H54 (cell line): ENCODE measurements at regions not wholly inside any gene's neighbourhood (a gene's known extent, or its start where the extent isn't known, plus 50 kb on each side); places are given as distances from the start of the nearest gene placed in this dataset.
A peak's percentile ranks its signal among the peaks of the same experiment; 100 is the strongest.

Source experiments
- DNase-seq: peaks from one replicate; pipeline ENCODE4 v3.0.0; 2011; ENCODE audit warnings: low spot score, mixed read lengths; ENCODE audit not compliant: insufficient read length
- FAIRE-seq: peaks from 3 replicates; lab custom pipeline; 2011; peaks lifted over from hg19 to GRCh38; lab: Jason Lieb, UNC
- POLR2A ChIP-seq: IDR thresholded peaks from 2 replicates; pipeline ENCODE4 v1.6.1; 2011; ENCODE audit warnings: low read depth, mild to moderate bottlenecking, low read length

DNA sequence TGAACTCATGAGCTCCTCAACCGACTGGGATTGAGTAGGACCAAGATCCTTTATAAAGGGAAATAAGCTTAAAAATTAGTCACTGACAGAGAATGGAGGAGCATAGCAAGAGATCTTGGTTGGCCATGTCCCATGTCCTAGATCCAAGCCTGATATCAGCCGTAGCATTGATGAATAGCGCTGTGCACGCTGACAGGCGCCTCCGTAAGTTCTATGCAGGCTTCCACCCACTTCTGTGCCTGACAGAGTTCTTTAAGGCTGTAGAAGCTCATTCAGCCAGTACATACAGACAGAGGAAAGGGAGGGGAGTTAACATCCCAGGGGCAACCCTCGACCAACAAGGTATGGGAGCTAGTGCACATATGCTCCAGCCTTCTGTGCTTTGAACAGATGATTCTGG is 251.7 kb upstream of the TBC1D5 start:
- DNase-seq = no peak
- FAIRE-seq = no peak
- TF ChIP-seq POLR2A = no peak

DNA sequence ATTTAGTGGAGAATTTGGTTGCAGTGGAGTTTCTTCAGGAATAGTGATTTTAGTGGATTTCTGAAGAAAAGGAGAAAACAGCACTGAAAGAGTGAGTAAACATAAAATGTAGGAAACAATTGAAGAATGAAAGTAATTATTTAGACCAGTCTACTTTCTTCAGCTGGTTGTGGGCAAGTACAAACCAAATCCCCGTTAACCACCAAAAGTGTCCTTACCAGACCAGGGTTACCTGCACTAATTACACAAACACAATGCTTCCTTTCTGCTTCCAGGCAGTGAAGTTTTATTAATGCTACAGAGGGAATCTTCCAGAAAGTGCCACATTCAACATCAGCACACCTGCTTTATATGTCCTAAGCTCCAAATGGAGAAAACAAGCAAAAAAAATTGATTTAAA is 248.0 kb upstream of the TBC1D5 start:
- DNase-seq (no peak), FAIRE-seq (no peak)
- TF ChIP-seq POLR2A = no peak

DNA sequence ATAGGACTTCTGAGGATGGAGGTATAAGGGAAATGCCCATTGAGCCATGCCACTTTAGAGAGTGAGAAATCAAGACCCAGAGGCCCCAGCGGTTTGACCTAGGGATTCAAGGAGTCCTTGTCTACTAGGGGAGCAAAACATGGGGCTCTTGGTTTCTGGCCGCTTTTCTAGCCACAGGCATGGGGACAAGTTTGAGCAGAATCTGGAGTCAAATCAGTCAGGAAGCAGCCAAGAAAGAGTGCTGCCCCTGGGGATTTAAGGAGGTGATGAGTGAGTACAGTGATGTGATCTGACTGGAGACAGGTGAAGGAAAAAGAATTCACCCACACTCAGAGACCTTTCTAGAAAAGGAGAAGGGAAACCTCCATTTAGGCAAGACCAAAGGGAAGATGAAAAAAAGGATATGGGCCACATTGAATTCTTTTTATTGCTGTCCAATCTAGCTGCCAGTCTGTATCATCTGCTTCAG is 244.0 kb upstream of the TBC1D5 start:
- no peak for TF ChIP-seq POLR2A
- no peak for DNase-seq
- no peak for FAIRE-seq

DNA sequence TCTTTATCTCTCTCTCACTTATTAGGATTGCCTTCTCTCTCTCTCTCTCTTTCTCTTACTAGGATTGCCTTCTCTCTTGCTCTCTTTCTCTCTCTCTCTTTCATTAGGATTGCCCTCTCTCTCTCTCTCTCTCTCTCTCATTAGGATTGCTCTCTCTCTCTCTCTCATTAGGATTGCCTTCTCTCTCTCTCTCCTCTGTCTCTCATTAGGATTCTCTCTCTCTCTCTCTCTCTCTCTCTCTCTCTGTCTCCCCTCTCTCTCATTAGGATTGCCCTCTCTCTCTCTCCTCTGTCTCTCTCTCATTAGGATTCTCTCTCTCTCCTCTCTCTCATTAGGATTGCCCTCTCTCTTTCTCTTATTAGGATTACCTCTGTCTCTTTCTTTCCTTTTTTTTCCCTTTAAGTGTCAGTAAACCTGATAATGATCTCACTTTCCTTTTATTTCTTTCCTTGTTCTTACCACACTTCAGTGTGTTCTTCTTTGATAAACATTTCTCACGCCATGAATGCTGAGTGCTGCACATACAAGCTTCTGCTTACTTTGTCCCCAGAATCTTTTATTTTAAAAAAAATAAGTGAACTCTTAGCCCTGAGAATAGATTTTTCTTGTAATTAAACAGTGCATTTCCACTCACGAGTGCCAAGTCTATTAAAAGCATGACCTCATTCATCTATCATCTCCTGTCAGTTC is 243.4 kb upstream of the TBC1D5 start:
- DNase-seq (no peak), FAIRE-seq (no peak)
- no peak for TF ChIP-seq POLR2A

DNA sequence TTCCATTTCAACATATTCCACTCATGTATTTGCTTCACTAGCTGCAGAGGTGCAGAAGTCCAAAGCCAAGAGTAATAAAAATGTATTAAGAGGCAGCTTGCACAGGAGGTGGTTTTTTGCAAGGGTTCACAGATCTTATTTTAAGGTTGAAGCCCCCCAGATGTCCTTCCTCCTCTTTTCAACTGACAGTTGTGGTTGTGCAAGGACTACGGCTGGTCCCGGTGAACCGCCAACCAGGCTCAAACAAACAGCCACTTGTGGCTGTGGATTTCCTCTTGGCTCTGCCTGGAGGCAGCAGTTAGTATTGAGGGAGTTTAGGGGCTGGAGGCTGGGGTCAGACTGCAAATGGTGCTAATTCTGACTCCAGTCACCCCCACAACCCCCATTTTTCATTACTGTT is 240.7 kb upstream of the TBC1D5 start:
- TF ChIP-seq POLR2A = no peak
- FAIRE-seq (no peak), DNase-seq (no peak)

DNA sequence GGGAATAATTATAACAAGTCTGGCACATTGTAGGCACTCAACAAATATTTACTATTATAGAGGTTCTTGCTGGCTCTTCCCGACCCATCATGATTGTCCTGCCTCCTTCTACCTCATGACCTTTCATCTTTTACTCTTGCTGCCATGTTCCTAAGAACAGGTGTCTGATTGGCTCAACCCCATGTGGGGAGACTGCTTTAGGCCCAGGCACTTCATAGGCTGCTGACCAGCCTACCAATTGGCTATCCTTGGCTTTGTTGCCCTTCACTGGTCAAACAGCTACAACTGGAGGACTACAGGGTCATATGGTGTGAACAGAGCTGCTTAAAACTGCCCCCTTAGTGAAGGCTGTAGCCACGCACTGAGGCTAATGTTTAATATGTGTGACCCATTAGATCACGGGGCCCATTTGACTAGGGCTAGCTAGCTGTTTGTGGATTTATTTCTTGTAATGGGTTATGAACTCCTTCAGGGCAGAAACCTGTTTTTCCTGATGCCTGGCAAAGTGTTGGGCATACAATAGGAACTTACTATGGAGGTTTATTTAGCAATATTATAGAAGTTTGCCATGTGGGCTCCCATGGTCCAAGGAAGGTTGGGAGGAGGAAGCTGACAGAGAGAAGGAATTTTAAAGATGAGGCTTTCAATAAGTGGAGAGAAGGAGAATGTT is 239.9 kb upstream of the TBC1D5 start:
- no peak for FAIRE-seq
- no peak for TF ChIP-seq POLR2A
- DNase-seq = no peak

DNA sequence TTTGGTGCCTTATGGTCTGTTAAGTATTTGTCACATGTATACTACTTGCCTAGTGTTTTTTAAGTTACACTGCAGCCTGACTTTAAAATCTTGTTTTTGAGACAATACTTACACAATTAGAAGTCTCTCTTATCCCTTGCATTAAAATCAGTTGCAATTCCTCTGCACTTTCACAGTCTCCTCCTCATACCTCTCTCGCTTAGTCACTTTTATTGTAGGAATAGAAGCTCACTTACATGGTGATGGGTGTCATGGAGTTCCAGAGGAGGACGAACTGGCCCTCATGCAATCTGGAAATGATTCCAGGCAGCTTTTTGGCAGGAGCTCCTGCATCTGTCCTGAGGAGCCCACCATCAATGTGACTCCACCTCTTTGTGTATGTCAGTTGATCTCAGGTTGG is 238.4 kb upstream of the TBC1D5 start:
- FAIRE-seq = no peak
- TF ChIP-seq POLR2A = no peak
- DNase-seq = no peak

DNA sequence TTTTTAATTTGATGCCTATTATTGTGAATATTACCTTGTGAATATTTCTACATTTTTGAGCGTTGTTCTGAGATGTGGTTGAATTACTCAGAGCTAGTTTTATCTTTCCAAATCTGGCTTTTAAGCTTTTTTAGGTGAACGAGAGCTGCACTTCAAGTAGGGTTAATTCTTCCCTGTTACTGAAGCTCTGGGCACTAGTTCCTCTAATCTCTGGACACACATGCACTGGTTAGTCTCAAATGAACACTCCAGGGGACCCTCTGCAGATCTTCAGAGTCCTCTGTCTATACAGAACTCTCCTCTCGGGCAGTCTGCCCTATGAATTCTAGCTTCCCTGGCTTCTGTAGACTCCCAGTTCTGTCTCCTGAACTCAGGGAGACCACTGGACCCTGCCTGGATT is 237.5 kb upstream of the TBC1D5 start:
- no peak for TF ChIP-seq POLR2A
- FAIRE-seq (no peak), DNase-seq (no peak)

DNA sequence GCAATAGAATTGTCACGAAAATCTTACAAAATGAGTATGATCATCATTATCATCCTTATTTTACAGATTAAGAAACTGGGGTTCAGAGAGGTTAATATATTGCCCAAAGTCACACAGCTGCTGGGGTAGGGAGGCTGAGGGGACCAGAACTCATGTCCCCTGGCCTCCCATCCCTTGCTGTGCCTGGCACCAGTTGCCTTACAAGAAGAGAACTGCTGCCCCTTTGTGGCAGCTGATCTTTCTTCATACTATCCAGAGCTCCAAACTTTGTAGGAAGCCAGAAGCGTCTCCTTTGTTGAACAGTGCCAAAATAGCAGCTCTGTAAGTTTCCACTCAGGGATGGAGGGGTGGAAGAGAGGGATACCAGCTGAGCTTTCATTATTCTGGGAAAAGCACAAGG is 236.8 kb upstream of the TBC1D5 start:
- FAIRE-seq (no peak), DNase-seq (no peak)
- no peak for TF ChIP-seq POLR2A

DNA sequence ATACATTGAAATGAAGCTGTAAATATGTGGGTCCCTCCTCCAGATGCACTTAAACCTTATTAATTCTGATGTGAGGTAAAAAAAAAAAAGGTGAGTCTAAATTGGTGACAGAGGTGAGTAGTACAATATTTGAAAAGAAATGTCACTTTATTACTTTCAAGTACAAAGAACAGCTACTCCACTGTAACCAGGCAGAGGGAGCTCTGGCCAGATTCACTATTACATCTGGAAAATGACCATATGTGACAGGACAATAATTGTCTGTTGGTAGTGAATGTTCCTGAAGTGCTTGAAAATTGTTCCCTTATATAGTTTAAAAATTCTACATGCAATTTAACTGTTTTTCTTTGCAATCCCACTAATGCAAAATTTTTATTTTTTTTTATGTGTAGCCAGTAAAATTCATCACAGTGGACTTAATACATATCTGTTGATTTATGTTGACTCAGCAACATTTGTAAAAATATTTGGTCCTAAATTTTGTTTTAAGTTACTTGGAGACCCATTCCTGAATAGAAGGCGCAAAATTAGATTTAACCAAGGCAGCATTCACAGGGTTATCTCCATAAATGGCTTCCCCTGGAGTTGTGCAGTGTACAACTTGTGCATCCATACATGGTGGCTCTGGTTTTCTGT is 231.9 kb upstream of the TBC1D5 start:
- DNase-seq (no peak), FAIRE-seq (peak; percentile 53)
- no peak for TF ChIP-seq POLR2A

DNA sequence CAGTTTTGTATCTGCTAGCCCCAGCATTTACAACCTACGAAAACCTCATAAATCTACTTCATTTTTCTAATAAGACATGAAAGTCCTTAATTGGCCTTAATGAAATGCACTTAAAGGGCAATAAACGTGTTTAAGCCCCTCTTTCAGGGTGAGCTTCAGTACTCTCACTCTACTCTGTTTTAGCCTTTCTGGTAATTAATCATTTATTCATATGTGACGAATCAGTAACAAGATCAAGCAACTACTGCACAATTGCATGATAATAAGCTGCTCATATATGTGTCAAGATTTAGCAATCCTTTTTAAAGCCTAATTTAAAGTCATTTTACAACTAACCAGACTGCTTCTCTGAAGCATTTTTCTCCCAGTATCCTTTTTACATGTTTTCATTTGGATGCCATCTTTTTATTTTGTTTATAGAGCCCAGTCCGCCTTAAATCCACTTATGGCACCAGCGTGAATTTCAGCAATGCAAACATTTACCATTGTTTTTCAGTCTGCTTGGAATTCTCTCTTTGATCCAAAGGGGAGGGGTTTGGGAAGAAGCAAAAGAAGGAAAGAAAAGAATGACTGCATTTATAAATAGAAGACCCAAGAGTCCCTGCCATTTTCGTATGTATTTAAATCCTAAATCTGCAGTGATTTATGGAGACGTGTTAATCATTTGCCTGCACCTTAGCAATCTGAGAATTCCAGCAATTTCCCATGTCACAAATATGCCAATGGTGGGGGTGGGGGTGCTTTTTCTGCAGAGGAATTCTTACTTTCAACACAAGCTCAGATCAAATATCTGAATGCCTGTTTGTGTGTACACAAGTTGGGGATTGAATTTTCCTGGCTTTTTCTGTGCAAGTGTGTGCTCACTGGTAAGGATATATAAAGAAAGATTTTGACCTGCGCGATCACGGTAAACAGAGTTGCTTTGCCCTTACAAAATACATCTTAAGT is 230.8 kb upstream of the TBC1D5 start:
- no peak for TF ChIP-seq POLR2A
- FAIRE-seq (no peak), DNase-seq (no peak)

DNA sequence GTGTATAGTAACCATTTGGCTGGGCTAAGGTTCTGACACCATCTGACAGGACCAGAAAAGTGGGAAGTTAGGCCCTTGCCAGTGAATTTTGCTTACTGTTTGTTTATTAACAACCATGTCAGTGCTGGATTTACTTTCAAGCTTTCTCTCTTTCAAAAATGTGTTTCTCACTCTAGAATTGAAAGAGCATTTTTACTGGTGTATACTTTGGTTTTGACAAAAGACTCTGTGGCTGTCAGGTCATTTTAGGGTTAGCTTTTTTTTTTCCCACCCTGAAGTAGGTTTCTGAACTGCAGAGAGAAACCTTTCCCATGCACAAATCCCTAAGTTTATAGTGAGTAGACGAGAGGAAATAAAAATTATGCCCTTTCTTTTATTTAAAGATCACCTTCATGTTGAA is 230.0 kb upstream of the TBC1D5 start:
- DNase-seq (no peak), FAIRE-seq (no peak)
- no peak for TF ChIP-seq POLR2A

DNA sequence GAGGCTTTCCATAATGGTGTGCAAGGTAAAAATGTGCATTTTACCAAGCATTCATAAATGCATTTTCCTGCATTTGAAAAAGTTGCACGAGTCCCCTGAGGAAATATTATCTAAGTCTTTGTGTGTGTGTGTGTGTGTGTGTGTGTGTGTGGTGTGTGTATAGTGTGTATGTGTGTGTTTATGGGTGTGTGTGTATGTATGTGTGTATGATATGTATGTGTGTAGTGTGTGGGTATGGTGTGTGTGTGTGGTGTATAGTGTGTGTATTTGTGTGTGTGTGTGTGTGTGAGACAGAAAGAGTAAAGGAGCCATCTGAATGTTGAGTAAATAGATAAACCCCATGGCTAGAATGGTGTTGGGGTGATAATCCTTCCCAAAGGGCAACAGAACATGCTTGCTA is 229.6 kb upstream of the TBC1D5 start:
- FAIRE-seq = peak; percentile 60
- no peak for TF ChIP-seq POLR2A
- DNase-seq = no peak
